ENCODE measurements at regions not wholly inside any gene's neighbourhood (a gene's known extent, or its start where the extent isn't known, plus 50 kb on each side); places are given as distances from the start of the nearest gene placed in this dataset.

DNA sequence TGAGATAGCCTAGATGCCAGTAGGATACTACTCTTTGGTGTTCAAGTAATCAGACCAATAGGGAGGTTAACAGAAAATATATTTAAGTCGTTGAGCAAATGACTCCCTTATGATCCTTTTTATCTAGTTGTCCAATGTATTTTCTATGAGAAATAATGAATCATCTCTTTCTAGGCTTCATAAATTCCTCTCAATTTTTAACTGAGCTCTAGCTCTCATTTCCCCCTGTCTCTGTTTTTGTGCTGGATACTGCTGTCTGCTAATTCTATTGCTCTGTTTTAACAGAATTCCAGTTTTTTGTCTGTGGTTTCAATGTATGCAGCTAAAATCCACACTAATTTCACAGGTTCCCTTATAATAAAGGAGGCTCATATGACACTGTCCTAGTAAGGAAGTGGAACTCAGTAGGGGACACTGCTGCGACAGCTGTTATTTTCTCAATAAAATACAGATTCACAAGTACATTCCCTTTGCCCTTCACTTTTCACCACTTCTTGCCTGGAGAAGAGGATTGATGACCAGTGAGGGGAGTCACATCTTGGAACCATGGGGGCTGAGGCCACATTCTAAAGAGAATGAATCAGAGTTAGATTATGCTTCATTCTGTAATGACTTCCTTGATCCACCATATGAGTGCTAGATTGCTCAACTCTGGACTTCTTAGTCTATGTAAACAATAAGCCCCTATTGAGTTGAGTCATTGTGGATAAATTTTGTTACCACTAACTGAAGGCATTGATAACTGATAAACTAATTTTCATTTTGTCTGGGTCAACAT lies 558.7 kb upstream of the KCNMB2 start:
- no peak for DNase-seq

DNA sequence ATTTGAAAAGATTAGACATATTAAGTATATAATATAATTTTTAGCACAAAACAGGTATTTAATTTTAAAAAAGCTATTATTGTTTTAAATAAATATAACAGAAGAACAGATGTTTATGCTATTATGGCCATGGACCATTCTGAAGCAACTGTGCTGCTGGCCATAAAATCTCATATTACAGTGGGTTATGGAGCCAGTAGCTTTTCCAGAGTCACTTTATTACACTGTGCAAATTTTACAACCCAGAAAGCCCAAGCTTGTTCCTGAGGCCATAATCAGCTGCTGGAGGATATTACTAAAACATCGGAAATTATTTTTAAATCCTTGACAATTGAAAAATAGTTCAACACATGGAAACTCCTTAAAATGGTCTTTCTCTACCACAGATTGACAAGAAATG lies 557.3 kb upstream of the KCNMB2 start:
- no peak for DNase-seq

DNA sequence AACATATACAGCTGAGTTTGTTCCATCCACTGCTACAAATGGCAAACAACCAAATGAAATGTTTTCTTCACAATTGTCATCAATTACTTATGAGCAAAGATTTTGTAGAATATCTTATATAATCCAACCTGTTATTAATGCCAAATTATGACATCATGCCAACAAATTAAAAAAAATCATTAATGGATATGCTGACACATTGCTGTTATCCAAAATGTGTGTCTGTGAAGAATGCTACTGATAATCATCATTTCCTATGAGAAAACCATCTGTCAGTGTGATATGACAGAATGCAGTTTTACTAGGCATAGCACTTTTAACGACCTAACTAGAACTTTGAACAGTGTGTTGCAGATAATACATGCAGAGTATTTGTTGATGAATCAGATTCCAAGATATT lies 556.5 kb upstream of the KCNMB2 start:
- no peak for DNase-seq

DNA sequence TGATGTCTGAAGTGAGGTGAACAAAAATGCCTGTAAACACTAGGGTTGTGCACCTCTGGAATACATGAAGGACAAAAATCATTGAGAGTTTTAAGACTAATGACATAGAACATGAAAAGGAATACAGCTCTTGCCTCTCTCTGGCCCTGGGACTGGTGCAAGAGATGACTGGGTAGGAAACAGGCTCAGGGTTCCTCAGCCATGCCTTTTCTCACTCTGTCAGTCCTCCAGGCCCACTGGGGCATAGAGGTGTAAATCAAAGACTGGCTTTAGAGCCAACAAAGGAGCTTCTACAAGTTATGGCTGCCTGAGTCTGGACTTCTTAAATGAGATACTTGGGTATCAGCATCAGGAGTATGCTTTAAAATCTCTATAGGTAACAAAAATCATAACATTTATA lies 554.7 kb upstream of the KCNMB2 start:
- no peak for DNase-seq

DNA sequence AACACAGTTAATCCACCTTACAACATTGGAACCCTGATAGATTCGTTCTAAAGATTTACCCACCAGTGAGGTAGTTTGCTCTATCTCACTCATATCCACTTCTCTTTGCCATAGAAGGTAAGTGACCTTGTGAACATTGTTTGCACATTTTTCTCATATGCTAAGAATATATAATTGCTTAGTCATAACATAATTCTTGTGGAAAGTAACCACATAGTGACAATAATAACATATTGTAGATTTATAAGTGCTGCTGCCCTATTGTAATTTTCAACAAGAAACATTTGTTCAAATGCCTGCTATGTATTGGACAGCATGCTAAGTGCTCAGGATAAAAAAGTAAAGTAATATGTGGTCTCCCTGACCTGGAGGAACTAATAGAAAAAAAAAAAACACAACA lies 554.2 kb upstream of the KCNMB2 start:
- DNase-seq, result no peak

DNA sequence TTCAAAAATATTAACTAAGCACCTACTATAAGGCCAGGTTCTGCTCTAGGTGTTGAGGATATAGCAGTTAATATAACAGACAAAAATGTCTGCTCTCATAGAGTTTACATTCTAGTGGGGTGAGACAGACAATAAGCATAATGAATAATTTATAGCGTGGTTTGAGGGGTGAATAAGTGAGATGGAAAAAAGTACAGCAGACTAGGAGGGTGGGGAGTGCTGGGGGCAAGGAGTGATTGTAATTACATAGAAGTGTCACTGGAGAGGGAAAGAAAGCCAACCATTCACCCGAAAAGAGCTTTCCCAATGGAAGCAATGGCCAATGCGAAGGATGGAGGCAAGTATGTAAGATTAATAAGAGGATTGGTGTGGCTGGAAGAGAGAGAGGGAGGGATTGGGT lies 552.9 kb upstream of the KCNMB2 start:
- no peak for DNase-seq

DNA sequence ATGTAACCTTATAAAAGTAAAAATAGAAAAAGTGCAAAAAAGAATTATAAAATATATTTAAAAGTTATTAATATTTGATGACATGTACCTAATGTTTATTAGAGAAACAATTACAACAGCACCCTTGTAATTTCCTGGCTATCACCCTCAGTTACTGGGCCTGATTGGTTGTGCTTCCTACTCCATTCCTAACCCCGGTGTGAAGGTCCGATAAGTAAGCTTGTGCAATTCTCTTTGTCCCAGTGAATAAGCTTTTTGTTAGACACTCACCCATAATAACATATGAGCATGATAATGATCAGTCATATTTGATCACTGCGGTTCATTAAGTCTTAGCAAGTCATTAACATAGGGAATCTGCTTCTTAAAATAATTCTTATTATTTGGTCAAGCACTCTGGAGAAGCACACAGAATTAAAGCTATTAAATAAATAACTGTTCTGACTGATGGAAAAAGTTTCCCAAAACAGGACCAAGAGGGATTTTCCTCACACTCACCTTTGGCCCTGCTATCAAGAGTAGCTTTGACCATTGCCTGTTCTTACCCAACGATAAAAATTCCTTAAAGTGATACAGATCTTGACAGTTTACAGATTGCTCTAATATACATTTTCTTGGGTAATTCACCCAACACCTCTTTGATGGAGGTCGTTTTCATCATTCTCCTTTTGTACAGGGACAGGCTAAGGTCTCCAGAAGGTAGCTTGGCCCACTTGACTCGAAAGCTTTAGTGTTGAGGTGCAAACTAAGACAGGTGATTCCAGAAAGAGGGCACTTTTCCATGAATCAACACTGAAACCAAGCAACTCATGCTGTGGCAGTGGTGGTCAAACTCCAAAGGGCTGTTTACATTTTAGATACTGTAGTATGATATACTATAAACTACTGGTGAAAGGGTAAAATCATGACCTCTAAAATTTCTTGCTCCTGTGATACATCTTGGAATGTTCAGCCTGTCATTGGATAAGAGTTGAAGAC lies 543.0 kb upstream of the KCNMB2 start:
- no peak for DNase-seq

DNA sequence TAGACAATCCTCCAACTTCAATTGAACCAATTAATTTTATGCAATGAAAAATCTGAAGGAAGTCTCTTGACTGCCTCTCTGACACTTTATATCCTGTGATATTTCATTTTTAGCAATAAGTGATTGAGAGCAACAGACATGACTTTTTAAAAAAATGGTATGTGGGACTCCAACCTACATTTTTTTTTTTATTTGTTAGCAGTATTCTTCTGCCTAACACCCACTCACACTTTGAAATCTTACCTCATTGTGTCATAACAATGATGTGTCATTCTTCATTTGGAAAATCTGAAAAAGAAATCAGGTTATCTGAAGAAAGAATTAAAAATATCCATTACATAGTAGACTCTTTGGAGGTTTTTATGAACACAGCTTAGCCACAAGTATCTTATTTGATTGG lies 541.3 kb upstream of the KCNMB2 start:
- no peak for DNase-seq

DNA sequence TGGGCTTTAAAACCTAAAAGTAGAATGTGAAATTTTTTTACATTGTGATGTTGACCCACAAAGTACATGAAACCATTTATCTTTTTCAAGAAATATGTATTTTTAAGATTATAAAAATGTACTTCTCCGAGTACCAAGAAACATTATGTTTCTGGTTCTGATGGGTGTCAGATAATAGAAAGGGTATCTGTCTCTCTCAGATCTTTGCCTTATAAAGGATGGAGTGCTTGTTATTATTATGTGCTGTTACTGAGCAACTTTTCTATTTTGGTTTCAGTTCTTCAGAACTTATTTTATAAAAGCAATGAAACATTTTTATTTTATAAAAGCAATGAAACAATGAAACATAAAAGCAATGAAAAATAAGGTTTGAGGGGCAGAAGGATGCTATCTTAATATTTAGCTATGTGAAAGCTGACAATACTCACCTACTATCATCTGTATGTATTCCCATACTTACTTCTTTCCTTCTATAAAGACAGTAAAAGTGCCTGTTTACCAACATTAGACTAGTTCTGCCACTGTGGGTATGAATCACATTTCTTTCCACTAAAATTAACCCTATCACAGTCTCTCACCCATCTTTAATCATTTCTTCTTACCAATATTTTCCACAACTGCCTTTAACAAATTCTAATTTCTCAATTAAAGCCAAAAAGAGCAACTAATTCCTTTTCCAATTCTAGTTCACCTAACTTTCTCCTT lies 540.7 kb upstream of the KCNMB2 start:
- no peak for DNase-seq

DNA sequence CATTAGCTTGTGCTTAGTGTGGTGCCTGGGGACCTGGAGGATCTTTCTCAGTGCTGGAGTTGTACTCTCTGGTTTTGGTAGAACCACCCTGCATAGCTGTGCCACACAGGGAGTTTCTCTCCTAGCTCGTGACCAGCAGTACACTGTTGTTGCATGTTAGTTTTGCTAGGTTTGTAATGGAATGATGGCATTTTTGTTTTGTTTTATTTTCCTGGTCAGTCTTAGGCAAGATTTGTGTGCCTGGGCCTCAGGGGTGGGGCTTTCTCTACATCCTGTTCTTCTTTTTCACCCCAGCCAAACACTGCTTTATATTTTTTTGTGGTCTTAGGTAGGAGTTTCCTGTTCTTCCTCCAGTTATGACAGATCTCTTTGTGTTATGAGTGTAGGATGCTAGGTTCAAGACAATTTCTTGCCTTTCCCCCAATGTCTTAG lies 534.5 kb upstream of the KCNMB2 start:
- DNase-seq, result no peak

DNA sequence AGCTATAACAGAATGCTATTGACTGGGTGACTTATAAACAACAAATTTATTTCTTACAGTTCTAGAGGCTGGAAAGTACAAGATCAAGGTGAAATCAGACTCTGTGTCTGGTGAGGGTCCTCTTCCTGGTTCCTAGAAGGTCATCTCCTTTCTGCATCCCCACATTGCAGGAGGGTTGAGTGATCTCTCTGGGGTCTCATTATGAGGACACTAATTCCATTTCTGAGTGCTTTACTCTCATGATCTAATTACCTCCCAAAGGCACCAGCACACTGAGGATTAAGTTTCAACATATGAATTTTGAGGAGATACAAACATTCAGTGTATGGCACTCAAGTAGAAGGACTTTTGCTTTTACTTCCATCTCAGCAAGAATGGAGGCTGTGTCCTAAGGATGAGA lies 534.1 kb upstream of the KCNMB2 start:
- DNase-seq, result no peak

DNA sequence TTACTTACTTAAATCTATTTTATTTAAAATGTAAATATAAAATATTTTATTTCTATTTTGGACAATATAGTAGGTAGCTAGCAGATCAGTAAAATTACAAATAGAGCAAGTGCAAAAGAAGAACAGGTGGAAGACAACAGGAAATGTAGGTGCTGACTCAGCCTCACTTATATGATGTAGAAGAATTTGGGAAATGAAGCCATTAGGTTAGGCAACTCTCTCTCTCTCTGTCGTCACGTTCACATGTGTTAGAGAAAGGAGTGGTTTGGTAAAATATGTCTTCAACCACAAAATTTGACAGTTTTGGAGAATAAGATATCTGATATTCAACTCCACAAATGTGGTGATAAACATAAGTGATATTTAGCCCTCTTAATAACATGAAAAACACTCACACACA lies 532.5 kb upstream of the KCNMB2 start:
- no peak for DNase-seq

DNA sequence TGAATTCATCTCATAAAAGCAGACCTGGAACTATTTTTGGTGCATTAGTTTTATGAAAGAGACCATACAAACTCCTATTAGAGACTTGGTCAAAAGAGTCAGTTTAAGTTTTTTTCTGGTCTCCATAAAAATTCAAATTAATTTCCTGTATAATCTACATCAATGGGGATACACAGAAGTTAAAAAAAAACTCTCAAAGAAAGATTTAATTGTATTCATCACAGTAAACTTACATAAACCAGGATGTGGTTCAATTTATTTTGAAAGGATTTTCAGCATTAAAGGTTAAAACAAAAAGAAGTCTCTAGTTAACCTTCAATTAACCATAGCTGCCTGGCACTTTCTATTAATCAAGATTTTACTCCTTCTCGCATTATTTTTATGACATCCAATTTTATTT lies 530.3 kb upstream of the KCNMB2 start:
- no peak for DNase-seq

DNA sequence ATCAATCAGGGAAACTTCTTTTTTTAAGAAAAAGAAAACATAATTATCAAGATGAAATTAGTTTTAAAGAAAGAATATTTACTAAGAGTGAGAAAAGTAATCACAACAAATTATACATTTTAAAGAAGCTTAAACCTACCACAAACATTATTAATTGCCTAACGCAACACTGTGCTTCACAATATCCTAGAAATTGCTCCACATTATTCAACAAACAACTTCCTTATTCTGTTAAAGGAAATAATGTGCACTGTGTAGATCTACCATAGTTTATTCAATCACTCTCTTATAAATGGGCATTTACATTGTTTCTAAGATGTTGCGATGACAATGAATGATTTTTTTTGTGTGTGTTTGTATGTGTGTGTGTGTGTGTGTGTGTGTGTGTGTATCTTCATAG lies 525.9 kb upstream of the KCNMB2 start:
- DNase-seq, result no peak

DNA sequence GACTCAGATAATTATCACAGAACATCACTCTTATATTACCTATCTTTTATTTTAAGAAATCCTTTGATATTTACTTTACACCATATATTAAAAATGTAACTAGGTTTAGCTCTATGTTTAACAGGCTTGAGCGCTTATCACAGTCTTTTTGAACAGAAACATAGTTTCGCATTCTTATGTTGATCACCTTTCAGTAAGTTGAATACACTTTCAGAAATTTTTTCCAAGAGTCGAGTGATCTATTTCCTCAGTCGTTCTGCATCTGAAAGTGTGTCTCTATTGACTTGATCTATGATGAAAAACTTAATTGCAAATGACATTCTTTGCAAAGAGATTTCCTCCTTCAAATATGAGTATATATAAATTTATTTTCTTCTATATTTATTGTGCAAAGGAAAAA lies 516.6 kb upstream of the KCNMB2 start:
- DNase-seq, result no peak

DNA sequence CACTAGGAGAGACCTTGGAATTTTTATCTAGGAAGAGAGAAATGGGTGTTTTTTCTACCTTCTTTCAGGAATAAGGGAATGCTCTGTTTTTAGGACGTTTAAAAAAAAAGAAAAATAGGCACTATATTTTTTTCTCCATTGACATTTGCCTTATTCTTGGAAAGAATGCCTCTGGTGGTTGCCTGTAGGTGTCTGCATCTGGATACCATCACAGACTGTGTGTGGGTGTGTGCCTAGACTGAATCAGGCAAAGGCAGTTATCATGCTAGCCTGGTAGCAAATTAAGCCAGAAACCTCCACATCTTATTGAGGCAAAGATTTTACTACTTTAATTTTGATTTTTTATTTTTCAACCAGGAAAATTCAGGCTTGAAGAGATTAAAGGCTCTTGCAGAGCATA lies 513.6 kb upstream of the KCNMB2 start:
- DNase-seq, result no peak

DNA sequence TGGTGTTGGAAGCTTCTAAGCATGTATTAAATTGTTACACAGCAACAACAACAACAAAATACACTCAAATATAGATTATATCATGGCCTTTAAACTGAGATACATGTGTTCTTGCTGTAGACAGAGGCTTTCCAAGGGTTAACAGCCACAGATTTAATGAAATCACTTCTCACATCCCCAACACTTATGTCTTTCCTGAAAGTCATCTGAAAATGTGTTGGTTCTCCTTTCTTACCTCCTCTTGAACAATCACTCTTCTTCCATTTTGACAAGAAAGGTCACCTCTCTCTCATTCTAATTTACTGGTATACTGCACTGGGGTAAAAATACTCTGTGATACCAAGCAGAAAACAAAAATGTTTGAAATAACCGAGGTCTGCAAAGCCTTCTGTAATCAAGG lies 507.3 kb upstream of the KCNMB2 start:
- DNase-seq, result no peak

DNA sequence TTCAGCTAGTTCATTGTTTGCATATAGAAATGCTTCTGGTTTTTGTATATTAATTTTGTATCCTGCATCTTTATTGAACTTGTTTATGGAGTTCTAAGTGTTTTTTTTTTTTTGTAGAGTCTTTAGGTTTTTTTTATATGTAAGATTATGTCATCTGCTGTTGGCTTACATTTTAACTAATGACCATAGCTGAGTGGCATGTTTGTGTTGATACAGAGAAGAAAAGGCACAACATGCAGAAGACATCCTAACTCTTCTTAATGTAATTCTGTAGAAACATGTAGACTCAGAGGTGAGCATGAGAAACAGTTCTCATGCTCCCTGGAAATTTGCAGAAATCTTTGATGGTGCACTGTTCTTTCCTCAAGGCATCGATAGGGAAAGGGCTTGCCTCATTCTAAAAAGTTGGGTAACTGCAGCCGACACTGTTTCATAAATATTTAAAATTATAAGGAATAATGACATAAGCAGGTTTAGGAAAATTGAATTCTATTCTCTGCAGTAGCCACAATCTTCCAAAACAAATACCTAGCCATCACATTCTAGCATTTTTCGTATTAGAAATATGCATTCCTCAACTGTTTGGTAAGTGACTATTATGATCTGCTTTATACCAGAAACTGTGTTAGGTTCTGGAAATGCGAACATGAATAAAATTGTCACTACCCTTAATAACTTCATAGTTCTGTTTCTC lies 499.6 kb upstream of the KCNMB2 start:
- DNase-seq, result no peak

DNA sequence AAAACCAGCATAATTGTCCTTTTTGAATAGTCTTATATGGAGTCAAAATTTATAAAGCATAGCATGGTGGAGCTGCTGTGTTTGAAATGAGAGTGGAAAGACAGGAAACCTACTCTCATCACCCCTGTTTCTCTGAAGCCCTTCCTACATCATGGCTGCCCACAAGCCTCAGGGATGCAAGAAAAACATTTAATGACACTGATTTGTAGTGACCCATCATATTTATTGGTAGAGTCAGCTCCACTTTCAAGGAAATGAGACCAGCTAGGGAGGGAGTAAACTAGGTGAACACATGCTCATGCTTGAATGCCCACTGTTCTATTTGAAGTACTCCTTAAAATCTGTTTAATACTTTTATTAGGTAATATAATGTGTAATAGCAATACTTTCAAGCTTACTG lies 494.3 kb upstream of the KCNMB2 start:
- DNase-seq, result no peak

DNA sequence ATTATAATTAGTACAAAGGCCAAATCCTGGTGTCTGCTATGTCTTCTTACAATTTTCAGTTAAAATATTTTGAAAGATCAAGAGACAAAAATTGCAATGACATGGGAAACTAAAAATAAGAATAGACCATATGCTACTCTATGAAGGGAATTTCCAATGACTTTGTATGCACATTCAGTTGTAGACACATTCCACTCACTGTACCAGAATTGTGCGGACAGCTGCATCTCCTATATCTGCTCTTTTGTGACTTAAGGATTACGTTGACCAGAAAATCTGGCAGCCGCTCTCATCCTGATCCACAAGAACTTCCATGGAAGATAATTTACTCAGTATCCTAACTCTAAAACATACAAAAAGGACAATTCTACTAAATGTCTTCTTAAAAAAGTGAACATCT lies 493.9 kb upstream of the KCNMB2 start:
- DNase-seq, result no peak

DNA sequence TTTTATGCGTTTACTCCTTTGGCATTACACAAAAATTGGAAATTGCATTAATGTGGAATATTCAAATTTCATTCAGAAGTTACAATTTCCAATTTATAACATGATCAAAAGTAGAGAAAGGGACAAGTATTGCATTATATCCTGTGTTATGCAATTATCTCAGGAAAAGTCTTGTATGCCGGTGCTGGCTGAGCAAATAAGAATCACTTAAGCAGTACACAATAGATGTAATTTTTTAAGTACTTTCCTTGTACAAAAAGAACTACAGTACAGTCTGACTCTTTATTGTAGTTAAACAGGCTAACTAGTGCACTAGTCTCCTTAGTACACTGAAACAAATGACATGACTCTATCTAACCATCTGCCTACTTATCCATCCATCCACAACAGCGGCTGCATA lies 493.2 kb upstream of the KCNMB2 start:
- no peak for DNase-seq

DNA sequence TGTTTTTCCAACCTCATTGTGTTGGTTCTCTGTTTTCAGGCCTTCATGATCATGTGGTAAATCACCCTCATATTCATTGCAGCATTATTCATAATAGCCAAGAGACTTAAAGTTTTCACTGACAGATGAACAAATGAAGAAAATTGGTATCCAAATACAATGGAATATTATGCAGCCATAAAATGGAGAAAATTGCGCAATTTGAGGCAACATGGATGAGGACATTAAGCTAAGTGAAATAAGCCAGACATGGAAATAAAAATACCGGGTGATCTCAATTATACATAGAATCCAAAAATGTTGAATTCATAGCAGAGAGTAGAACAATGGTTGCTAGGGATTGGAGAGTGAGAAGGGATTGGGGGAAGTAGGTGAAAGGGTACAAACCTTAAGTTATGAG lies 491.9 kb upstream of the KCNMB2 start:
- no peak for DNase-seq

DNA sequence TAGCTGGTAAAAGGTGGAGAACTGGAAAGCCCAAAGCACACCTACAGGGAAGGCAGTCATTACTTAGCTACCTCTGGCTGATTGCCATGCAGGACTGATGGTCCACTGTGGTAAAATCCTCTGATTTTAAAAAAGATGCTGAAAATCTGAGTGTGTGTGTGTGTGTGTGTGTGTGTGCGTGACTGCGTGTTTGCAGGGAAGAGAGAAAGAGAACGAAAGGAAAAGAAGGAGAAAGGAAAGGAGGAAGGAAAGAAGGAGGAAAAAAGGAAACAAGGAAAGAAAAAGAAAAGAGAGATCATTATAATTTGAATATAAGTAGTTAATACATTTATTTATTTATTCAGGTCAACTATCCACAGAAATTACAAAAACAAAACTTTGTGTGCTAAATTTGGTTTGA lies 488.7 kb upstream of the KCNMB2 start:
- no peak for DNase-seq

Measured in retina (tissue), 1 donor.